IMR-90 (cell line): ENCODE measurements at regions not wholly inside any gene's neighbourhood (a gene's known extent, or its start where the extent isn't known, plus 50 kb on each side); places are given as distances from the start of the nearest gene placed in this dataset.

Experiments
- ATAC-seq: fragments of 200-7000 bp; cut with Tn5 transposase; 2 replicates; pipeline ENCODE4 v1.9.1; 2020; ENCODE audit warnings: low read depth, mild to moderate bottlenecking, moderate library complexity
- BruUV-seq: library from RNA; stranded (reverse); fragments of 400-500 nt; replicated peaks from 2 replicates; lab custom pipeline; 2021; lab: Mats Ljungman, UMichigan
- CTCF ChIA-PET: fragments of 300-600 bp; formaldehyde crosslinking; extraction: SDS; loops from one replicate; lab custom pipeline; 2021; ENCODE audit warnings: antibody characterized with exemption; lab: Yijun Ruan, JAX
- POLR2A ChIA-PET: fragments of 300-600 bp; sonication (Branson Sonifier 250); formaldehyde crosslinking; loops from one replicate; lab custom pipeline; 2022; ENCODE audit warnings: antibody characterized with exemption; ENCODE audit not compliant: unreplicated experiment; lab: Charles Lee
- DNase-seq: peaks from one replicate; pipeline ENCODE4 v3.0.0; 2013
- H2AFZ ChIP-seq: replicated peaks from 2 replicates; pipeline ENCODE3; 2013; ENCODE audit warnings: low read length, mild to moderate bottlenecking; ENCODE audit not compliant: poor library complexity
- H2AK5ac ChIP-seq: 2 replicates; pipeline ENCODE4 v1.6.1; 2013; ENCODE audit warnings: low read depth, low read length, inconsistent platforms
- H2AK9ac ChIP-seq: replicated peaks from 2 replicates; pipeline ENCODE3; 2013; ENCODE audit warnings: mild to moderate bottlenecking, low read depth, low read length, moderate library complexity; ENCODE audit not compliant: poor library complexity
- H2BK120ac ChIP-seq: 2 replicates; pipeline ENCODE4 v1.6.1; 2013; ENCODE audit warnings: low read depth, low read length, inconsistent platforms
- H2BK15ac ChIP-seq: 3 replicates; pipeline ENCODE4 v1.6.1; 2013; ENCODE audit warnings: low read depth, low read length, inconsistent platforms
- H2BK20ac ChIP-seq: 2 replicates; pipeline ENCODE4 v1.6.1; 2013; ENCODE audit warnings: low read depth, mild to moderate bottlenecking, inconsistent platforms, low read length, moderate library complexity
- H2BK5ac ChIP-seq: 2 replicates; pipeline ENCODE4 v1.6.1; 2013; ENCODE audit warnings: mild to moderate bottlenecking, low read depth, low read length, inconsistent platforms; ENCODE audit not compliant: poor library complexity, severe bottlenecking
- H3K14ac ChIP-seq: replicated peaks from 2 replicates; pipeline ENCODE4 v1.6.1; 2013; ENCODE audit warnings: low read depth, low read length, inconsistent platforms
- H3K18ac ChIP-seq: 2 replicates; pipeline ENCODE4 v1.6.1; 2013; ENCODE audit warnings: low read depth, low read length, control low read depth
- H3K23ac ChIP-seq: 2 replicates; pipeline ENCODE4 v1.6.1; 2013; ENCODE audit warnings: low read depth, low read length, inconsistent platforms
- H3K27ac ChIP-seq: 2 replicates; pipeline ENCODE4 v1.5.1; 2013; ENCODE audit warnings: mild to moderate bottlenecking, control low read depth, low read length; ENCODE audit not compliant: insufficient read depth
- H3K27me3 ChIP-seq: 2 replicates; pipeline ENCODE4 v1.6.1; 2013; ENCODE audit warnings: low read length; ENCODE audit not compliant: control insufficient read depth, insufficient read depth
- H3K36me3 ChIP-seq: 2 replicates; pipeline ENCODE4 v1.6.1; 2013; ENCODE audit warnings: low read length, mixed read lengths; ENCODE audit not compliant: control insufficient read depth, insufficient read depth
- H3K4ac ChIP-seq: 2 replicates; pipeline ENCODE4 v1.6.1; 2013; ENCODE audit warnings: low read depth, low read length, inconsistent platforms
- H3K4me1 ChIP-seq: 2 replicates; pipeline ENCODE4 v1.6.1; 2013; ENCODE audit warnings: low read length, mixed read lengths; ENCODE audit not compliant: control insufficient read depth, insufficient read depth
- H3K4me2 ChIP-seq: 2 replicates; pipeline ENCODE4 v1.6.1; 2013; ENCODE audit warnings: low read depth, mild to moderate bottlenecking, control low read depth, low read length, moderate library complexity
- H3K4me3 ChIP-seq: 2 replicates; pipeline ENCODE4 v1.5.1; 2013; ENCODE audit warnings: low read depth, mild to moderate bottlenecking, control low read depth, low read length, moderate library complexity; ENCODE audit not compliant: insufficient read depth
- H3K56ac ChIP-seq: 2 replicates; pipeline ENCODE4 v1.6.1; 2013; ENCODE audit warnings: low read length, inconsistent platforms; ENCODE audit not compliant: insufficient read depth; ENCODE audit errors: extremely low read depth
- H3K79me1 ChIP-seq, 2 experiments: 2 replicates each; pipeline ENCODE4 v1.6.1; 2013; ENCODE audit warnings: low read length in 2 of 2, inconsistent platforms in 1 of 2, low read depth in 1 of 2
- H3K9ac ChIP-seq: 2 replicates; pipeline ENCODE4 v1.6.1; 2013; ENCODE audit warnings: low read depth, low read length, control low read depth
- H3K9me1 ChIP-seq: 2 replicates; pipeline ENCODE4 v1.6.1; 2013; ENCODE audit warnings: low read length, inconsistent platforms; ENCODE audit not compliant: insufficient read depth
- H3K9me3 ChIP-seq: 2 replicates; pipeline ENCODE4 v1.6.1; 2013; ENCODE audit warnings: low read length; ENCODE audit not compliant: control insufficient read depth, insufficient read depth
- H4K20me1 ChIP-seq: 2 replicates; pipeline ENCODE4 v1.6.1; 2013; ENCODE audit warnings: low read length, inconsistent platforms; ENCODE audit not compliant: insufficient read depth
- H4K5ac ChIP-seq: 2 replicates; pipeline ENCODE4 v1.6.1; 2013; ENCODE audit warnings: mild to moderate bottlenecking, low read depth, low read length, control low read depth
- H4K8ac ChIP-seq, 2 experiments: 2 replicates each; pipeline ENCODE4 v1.6.1; 2013; ENCODE audit warnings: low read depth in 2 of 2, low read length in 2 of 2, control low read depth in 1 of 2, inconsistent platforms in 1 of 2
- H4K91ac ChIP-seq: 2 replicates; pipeline ENCODE4 v1.6.1; 2013; ENCODE audit warnings: low read depth, low read length, inconsistent platforms; ENCODE audit not compliant: insufficient read depth
- CEBPB ChIP-seq: IDR thresholded peaks from 2 replicates; pipeline ENCODE4 v1.6.1; 2012; ENCODE audit warnings: low read depth, low read length, improper control_type of control experiment
- CTCF ChIP-seq: conservative IDR thresholded peaks from 2 replicates; pipeline ENCODE4 v1.5.1; 2012; ENCODE audit warnings: mild to moderate bottlenecking, low read depth, low read length, improper control_type of control experiment
- ELK1 ChIP-seq: fragments of 150-350 bp; IDR thresholded peaks from 2 replicates; pipeline ENCODE4 v1.6.1; 2016; ENCODE audit warnings: low read depth, mild to moderate bottlenecking, low read length, moderate library complexity, borderline replicate concordance
- MAFK ChIP-seq: IDR thresholded peaks from 2 replicates; pipeline ENCODE4 v1.6.1; 2012; ENCODE audit warnings: low read depth, low read length, improper control_type of control experiment
- MXI1 ChIP-seq: IDR thresholded peaks from 2 replicates; pipeline ENCODE4 v1.6.1; 2012; ENCODE audit warnings: low read depth, mild to moderate bottlenecking, low read length, moderate library complexity, borderline replicate concordance
- NFE2L2 ChIP-seq: fragments of 150-350 bp; IDR thresholded peaks from 2 replicates; pipeline ENCODE4 v1.6.1; 2016; ENCODE audit warnings: low read depth, mild to moderate bottlenecking, low read length
- POLR2A ChIP-seq: IDR thresholded peaks from 2 replicates; pipeline ENCODE4 v1.6.1; 2012; ENCODE audit warnings: mild to moderate bottlenecking, low read depth, low read length
- RAD21 ChIP-seq: IDR thresholded peaks from 2 replicates; pipeline ENCODE4 v1.6.1; 2012; ENCODE audit warnings: low read length, improper control_type of control experiment
- RCOR1 ChIP-seq: IDR thresholded peaks from 2 replicates; pipeline ENCODE4 v1.6.1; 2012; ENCODE audit warnings: mild to moderate bottlenecking, low read length, improper control_type of control experiment; ENCODE audit not compliant: insufficient replicate concordance
- RFX5 ChIP-seq: IDR thresholded peaks from 2 replicates; pipeline ENCODE4 v1.8.0; 2012; ENCODE audit warnings: low read depth, mild to moderate bottlenecking, low read length, moderate library complexity
- SMC3 ChIP-seq: fragments of 150-350 bp; IDR thresholded peaks from 2 replicates; pipeline ENCODE4 v1.6.1; 2016; ENCODE audit warnings: low read depth, mild to moderate bottlenecking, antibody characterized with exemption, low read length, moderate library complexity
- WGBS, 2 experiments: methylation state at CpG; one replicate each; pipeline versions ENCODE4 v1.1.5 to v1.1.7; 2013; ENCODE audit warnings: missing lambda C conversion rate in 2 of 2; ENCODE audit not compliant: insufficient read length in 1 of 2; ENCODE audit errors: extremely low coverage in 2 of 2; 5-methylcytosine and 5-hydroxymethylcytosine counted together
- dilution Hi-C: fragments of 300-500 bp; cut with HindIII; formaldehyde crosslinking; loops from one replicate; pipeline ENCODE4 v1.14.3; 2018; ENCODE audit warnings: low sequenced_read_pairs; ENCODE audit not compliant: unreplicated experiment
- in situ Hi-C: fragments of 300-500 bp; cut with MboI; formaldehyde crosslinking; loops from 3 replicates; pipeline ENCODE4 v1.14.3; 2019; ENCODE audit warnings: low sequenced_read_pairs, inconsistent platforms, mixed read lengths
- intact Hi-C: fragments of 100-400 bp; cut with micrococcal nuclease; formaldehyde crosslinking; loops from 2 replicates; pipeline ENCODE4 v1.10.0; 2022

- peak overlapping the region; percentile 74; the same call in 1 of the 2 replicates for H4K5ac ChIP-seq
- H3K36me3 ChIP-seq, result no peaks in the 10 kb centered on the region
- ATAC-seq (peak; percentile 70), DNase-seq (peak; percentile 83)
- H3K23ac ChIP-seq, result peak overlapping the region; percentile 85; the same call in 1 of the 2 replicates
- peak overlapping the region; percentile 53 for H2AFZ ChIP-seq
- H3K27me3 ChIP-seq, result no peaks in the 10 kb centered on the region
- no peaks in the 10 kb centered on the region; a peak in 1 of 4 replicates for H3K79me1 ChIP-seq
- no TSS peak for BruUV-seq
- peak overlapping the region; percentile 70 for H3K4ac ChIP-seq
- H2BK20ac ChIP-seq, result peak overlapping the region; percentile 78
- intact Hi-C loops, result loop anchor here (1.0 to 10.0 kb wide), 9 partner anchors 33 to 1975 kb away; no protein-coding TSS in a partner anchor
- H3K9me3 ChIP-seq, result no peaks in the 10 kb centered on the region
- H4K20me1 ChIP-seq, result no peaks in the 10 kb centered on the region
- peak overlapping the region; percentile 72; the same call in 1 of the 2 replicates for H3K18ac ChIP-seq
- H3K4me1 ChIP-seq, result peaks cover 17% of the 10 kb centered on the region
- peaks cover 5% of the 10 kb centered on the region for H3K9me1 ChIP-seq
- dilution Hi-C loops, result no loop called here
- H3K4me3 ChIP-seq, result no peak overlapping the region
- in situ Hi-C loops, result loop anchor here (5.0 to 25.0 kb wide), 2 partner anchors 1068 to 1978 kb away; no protein-coding TSS in a partner anchor
- ChIA-PET CTCF (interaction anchor here (0.5 to 1.3 kb wide), 15 partner anchors 16 to 1976 kb away, joined by 3 to 5 read pairs (median 3); no protein-coding TSS in a partner anchor), POLR2A (interaction anchor here (0.5 to 1.1 kb wide), 2 partner anchors 1071 to 1081 kb away, joined by 3 to 5 read pairs; partner anchors contain the start of gene NR2F2)
- peak overlapping the region; percentile 61; the same call in 1 of the 3 replicates for H2BK15ac ChIP-seq
- no CpG with 5 or more reads among the region's 6 CpGs for WGBS, 2 experiments
- peak overlapping the region; percentile 56; the same call in 1 of the 2 replicates for H3K4me2 ChIP-seq
- no peak overlapping the region for H3K56ac ChIP-seq
- H4K91ac ChIP-seq, result peak overlapping the region; percentile 69; the same call in 1 of the 2 replicates
- peak overlapping the region; percentile 87; the same call in 1 of the 2 replicates for H3K14ac ChIP-seq
- no peak overlapping the region for H2AK9ac ChIP-seq
- H3K9ac ChIP-seq, result no peak overlapping the region; the same call in 1 of the 2 replicates
- no peak overlapping the region for H2BK5ac ChIP-seq
- no peak overlapping the region for H3K27ac ChIP-seq
- peak overlapping the region; percentile 3 to 80; a peak in 2 of 4 replicates for H4K8ac ChIP-seq
- peak; percentile 97 for TF ChIP-seq SMC3
- no peak for TF ChIP-seq ELK1
- no peak for TF ChIP-seq MAFK
- TF ChIP-seq MXI1, result no peak
- no peak for TF ChIP-seq RCOR1
- TF ChIP-seq CTCF, result peak; percentile 86
- TF ChIP-seq POLR2A, result no peak; the same call in 1 of the 2 replicates
- TF ChIP-seq CEBPB, result no peak
- peak; percentile 98 for TF ChIP-seq RAD21
- TF ChIP-seq RFX5, result no peak
- TF ChIP-seq NFE2L2, result no peak
- peak overlapping the region; percentile 85 for H2BK120ac ChIP-seq
- H2AK5ac ChIP-seq, result peak overlapping the region; percentile 66; the same call in 1 of the 2 replicates
These were observed 1028.2 kb downstream of the MCTP2 start for GRCh38 chr15:95259513-95259912.
